ENCODE measurements at regions not wholly inside any gene's neighbourhood (a gene's known extent, or its start where the extent isn't known, plus 50 kb on each side); places are given as distances from the start of the nearest gene placed in this dataset.

- TF ChIP-seq, protein P1, sequence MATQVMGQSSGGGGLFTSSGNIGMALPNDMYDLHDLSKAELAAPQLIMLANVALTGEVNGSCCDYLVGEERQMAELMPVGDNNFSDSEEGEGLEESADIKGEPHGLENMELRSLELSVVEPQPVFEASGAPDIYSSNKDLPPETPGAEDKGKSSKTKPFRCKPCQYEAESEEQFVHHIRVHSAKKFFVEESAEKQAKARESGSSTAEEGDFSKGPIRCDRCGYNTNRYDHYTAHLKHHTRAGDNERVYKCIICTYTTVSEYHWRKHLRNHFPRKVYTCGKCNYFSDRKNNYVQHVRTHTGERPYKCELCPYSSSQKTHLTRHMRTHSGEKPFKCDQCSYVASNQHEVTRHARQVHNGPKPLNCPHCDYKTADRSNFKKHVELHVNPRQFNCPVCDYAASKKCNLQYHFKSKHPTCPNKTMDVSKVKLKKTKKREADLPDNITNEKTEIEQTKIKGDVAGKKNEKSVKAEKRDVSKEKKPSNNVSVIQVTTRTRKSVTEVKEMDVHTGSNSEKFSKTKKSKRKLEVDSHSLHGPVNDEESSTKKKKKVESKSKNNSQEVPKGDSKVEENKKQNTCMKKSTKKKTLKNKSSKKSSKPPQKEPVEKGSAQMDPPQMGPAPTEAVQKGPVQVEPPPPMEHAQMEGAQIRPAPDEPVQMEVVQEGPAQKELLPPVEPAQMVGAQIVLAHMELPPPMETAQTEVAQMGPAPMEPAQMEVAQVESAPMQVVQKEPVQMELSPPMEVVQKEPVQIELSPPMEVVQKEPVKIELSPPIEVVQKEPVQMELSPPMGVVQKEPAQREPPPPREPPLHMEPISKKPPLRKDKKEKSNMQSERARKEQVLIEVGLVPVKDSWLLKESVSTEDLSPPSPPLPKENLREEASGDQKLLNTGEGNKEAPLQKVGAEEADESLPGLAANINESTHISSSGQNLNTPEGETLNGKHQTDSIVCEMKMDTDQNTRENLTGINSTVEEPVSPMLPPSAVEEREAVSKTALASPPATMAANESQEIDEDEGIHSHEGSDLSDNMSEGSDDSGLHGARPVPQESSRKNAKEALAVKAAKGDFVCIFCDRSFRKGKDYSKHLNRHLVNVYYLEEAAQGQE (tag by site-specific recombination; IDR thresholded peaks at IDR 0.05) = no peak
- no peak for TF ChIP-seq CTCF (tag by site-specific recombination; IDR thresholded peaks at IDR 0.05)
- no peak for TF ChIP-seq TCF7L2 (IDR thresholded peaks at IDR 0.05; ENCODE audit: borderline replicate concordance, low read depth, low read length)
- TF ChIP-seq PRDM10 (tag by site-specific recombination; IDR thresholded peaks at IDR 0.05) = no peak
- no peak for TF ChIP-seq ZNF146 (tag by site-specific recombination; IDR thresholded peaks at IDR 0.05)
- TF ChIP-seq, protein P2, sequence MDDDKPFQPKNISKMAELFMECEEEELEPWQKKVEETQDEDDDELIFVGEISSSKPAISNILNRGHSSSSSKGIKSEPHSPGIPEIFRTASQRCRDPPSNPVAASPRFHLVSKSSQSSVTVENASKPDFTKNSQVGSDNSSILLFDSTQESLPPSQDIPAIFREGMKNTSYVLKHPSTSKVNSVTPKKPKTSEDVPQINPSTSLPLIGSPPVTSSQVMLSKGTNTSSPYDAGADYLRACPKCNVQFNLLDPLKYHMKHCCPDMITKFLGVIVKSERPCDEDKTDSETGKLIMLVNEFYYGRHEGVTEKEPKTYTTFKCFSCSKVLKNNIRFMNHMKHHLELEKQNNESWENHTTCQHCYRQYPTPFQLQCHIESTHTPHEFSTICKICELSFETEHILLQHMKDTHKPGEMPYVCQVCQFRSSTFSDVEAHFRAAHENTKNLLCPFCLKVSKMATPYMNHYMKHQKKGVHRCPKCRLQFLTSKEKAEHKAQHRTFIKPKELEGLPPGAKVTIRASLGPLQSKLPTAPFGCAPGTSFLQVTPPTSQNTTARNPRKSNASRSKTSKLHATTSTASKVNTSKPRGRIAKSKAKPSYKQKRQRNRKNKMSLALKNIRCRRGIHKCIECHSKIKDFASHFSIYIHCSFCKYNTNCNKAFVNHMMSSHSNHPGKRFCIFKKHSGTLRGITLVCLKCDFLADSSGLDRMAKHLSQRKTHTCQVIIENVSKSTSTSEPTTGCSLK (tag by site-specific recombination; IDR thresholded peaks at IDR 0.05) = no peak
- TF ChIP-seq, protein P3, sequence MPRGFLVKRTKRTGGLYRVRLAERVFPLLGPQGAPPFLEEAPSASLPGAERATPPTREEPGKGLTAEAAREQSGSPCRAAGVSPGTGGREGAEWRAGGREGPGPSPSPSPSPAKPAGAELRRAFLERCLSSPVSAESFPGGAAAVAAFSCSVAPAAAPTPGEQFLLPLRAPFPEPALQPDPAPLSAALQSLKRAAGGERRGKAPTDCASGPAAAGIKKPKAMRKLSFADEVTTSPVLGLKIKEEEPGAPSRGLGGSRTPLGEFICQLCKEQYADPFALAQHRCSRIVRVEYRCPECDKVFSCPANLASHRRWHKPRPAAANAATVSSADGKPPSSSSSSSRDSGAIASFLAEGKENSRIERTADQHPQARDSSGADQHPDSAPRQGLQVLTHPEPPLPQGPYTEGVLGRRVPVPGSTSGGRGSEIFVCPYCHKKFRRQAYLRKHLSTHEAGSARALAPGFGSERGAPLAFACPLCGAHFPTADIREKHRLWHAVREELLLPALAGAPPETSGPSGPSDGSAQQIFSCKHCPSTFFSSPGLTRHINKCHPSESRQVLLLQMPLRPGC (tag by site-specific recombination; IDR thresholded peaks at IDR 0.05) = no peak
- no peak for TF ChIP-seq ZNF544 (tag by site-specific recombination; IDR thresholded peaks at IDR 0.05)
- TF ChIP-seq ZBTB21 (tag by site-specific recombination; IDR thresholded peaks at IDR 0.05) = no peak
- no peak for TF ChIP-seq ZBTB8A (tag by site-specific recombination; IDR thresholded peaks at IDR 0.05)
- TF ChIP-seq ZBTB17 (tag by site-specific recombination; IDR thresholded peaks at IDR 0.05) = no peak
- TF ChIP-seq ZNF274 (IDR thresholded peaks at IDR 0.05; ENCODE audit: low read length) = no peak
- no peak for TF ChIP-seq ZNF274 (tag by site-specific recombination; IDR thresholded peaks at IDR 0.05; ENCODE audit: borderline replicate concordance)
- TF ChIP-seq ZNF580 (tag by site-specific recombination; IDR thresholded peaks at IDR 0.05) = no peak
- no peak for TF ChIP-seq ZBTB48 (tag by site-specific recombination; IDR thresholded peaks at IDR 0.05)
Measured at GRCh38 chrX:43481576-43481975, 174.5 kb upstream of the MAOA start.
